ENCODE measurements at regions not wholly inside any gene's neighbourhood (a gene's known extent, or its start where the extent isn't known, plus 50 kb on each side); places are given as distances from the start of the nearest gene placed in this dataset.

DNA sequence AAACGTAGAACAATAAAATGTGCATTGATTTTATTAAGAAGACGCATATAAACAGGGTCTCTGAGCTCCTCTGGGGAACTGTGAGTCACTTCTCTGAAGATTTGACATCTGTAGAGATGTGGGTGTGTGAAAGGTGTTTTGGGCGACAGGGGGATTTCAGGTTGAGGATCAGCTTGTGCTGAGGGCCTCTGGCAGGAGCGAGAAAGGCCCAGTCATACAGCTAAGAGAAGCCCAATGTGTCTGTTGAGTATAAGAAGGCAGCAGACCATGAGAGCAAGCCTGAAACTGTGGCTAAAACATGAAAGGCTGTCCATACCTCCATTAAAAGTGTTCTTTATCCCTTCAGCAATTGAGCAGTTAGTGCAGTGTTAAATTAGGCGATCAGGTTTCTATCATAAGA, 406.5 kb upstream of the MON1B start:
- Histone ChIP-seq H3K9ac (ENCODE audit: low read depth in 2 of 2, low read length in 2 of 2) (no peak overlapping the region), H3K27ac (no peak overlapping the region), H3K9me3 (no peaks in the 10 kb centered on the region), H3K36me3 (no peaks in the 10 kb centered on the region), H3K4me1 (no peaks in the 10 kb centered on the region), H3K4me3 (no peak overlapping the region), H3K27me3 (no peaks in the 10 kb centered on the region)
- TF ChIP-seq, protein P1, sequence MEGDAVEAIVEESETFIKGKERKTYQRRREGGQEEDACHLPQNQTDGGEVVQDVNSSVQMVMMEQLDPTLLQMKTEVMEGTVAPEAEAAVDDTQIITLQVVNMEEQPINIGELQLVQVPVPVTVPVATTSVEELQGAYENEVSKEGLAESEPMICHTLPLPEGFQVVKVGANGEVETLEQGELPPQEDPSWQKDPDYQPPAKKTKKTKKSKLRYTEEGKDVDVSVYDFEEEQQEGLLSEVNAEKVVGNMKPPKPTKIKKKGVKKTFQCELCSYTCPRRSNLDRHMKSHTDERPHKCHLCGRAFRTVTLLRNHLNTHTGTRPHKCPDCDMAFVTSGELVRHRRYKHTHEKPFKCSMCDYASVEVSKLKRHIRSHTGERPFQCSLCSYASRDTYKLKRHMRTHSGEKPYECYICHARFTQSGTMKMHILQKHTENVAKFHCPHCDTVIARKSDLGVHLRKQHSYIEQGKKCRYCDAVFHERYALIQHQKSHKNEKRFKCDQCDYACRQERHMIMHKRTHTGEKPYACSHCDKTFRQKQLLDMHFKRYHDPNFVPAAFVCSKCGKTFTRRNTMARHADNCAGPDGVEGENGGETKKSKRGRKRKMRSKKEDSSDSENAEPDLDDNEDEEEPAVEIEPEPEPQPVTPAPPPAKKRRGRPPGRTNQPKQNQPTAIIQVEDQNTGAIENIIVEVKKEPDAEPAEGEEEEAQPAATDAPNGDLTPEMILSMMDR (IDR thresholded peaks at IDR 0.05), result no peak
- no peak for DNase-seq
- intact Hi-C loops (cut with DNase I), result no loop called here

DNA sequence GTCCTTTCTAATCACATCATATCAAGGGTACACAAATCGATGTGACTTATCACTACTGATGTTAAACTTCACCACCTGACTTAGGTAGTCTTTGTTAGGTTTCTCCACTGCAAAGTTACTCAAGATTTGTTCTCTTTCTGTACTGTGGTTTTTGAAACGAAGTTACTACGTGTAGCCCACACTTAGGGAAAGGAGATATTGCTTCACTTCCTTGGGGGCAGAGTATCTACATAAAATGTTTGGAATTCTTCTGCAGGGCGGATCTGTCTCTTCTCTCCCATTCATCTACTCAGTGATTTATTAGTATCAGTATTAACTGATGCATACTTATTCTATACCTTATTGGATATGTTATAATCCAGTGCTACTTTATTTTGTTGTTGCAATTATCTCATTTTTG, 403.6 kb upstream of the MON1B start:
- no peak for DNase-seq
- TF ChIP-seq, protein P1 (IDR thresholded peaks at IDR 0.05), result no peak
- Histone ChIP-seq H3K27me3 (no peaks in the 10 kb centered on the region), H3K9ac (ENCODE audit: low read depth in 2 of 2, low read length in 2 of 2) (no peak overlapping the region), H3K4me1 (no peaks in the 10 kb centered on the region), H3K4me3 (no peak overlapping the region), H3K27ac (no peak overlapping the region), H3K9me3 (no peaks in the 10 kb centered on the region), H3K36me3 (no peaks in the 10 kb centered on the region)
- intact Hi-C loops (cut with DNase I), result no loop called here

DNA sequence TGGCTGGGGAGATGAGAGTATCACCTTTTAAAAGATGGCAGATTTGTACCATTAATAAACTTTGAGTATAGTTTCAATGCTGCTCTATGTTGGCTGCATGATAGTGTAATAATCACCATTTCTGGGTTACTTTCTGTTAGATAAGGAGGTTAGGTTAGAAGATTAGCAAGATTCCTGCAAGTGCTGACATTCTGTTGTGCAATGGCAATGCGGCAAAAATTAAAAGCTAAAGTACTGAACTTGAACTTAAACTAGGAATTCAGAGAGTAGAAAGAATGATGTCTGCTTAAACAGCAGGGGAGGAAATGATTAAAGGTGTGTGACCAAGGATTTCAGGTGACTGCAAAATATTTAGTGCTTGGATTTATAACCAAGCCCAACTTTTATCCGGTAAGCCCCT, 399.8 kb upstream of the MON1B start:
- H3K4me3 ChIP-seq, result no peak overlapping the region
- TF ChIP-seq, protein P1 (IDR thresholded peaks at IDR 0.05), result no peak
- no peak overlapping the region for H3K27ac ChIP-seq
- intact Hi-C loops (cut with DNase I), result no loop called here
- H3K27me3 ChIP-seq, result no peaks in the 10 kb centered on the region
- H3K9me3 ChIP-seq, result no peaks in the 10 kb centered on the region
- no peaks in the 10 kb centered on the region for H3K36me3 ChIP-seq
- no peaks in the 10 kb centered on the region for H3K4me1 ChIP-seq
- no peak overlapping the region for H3K9ac ChIP-seq (ENCODE audit: low read depth in 2 of 2, low read length in 2 of 2)
- no peak for DNase-seq

DNA sequence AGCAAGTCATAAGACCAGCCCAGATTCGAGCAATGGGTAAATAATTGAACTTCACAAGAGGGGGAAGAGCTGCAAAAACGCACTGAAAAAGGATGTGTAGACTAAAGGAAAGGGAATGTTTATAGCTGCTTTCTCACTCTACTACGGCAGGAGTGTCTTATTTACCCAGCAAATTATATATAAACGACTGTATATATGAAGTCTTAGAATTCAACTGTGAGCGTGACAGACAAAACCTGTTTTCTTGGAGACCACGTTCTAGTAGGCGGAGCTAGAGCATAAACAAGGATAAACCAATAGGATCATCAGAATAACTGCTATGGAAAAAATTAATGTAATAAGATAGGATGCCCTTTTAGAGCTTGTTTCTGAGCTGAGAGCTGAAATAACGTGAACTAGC, 394.6 kb upstream of the MON1B start:
- no peak for DNase-seq
- Histone ChIP-seq H3K9ac (ENCODE audit: low read depth in 2 of 2, low read length in 2 of 2) (no peak overlapping the region), H3K4me1 (no peaks in the 10 kb centered on the region), H3K27ac (no peak overlapping the region), H3K9me3 (no peaks in the 10 kb centered on the region), H3K4me3 (no peak overlapping the region), H3K27me3 (no peaks in the 10 kb centered on the region), H3K36me3 (no peaks in the 10 kb centered on the region)
- TF ChIP-seq, protein P1 (IDR thresholded peaks at IDR 0.05), result no peak
- intact Hi-C loops (cut with DNase I), result no loop called here

DNA sequence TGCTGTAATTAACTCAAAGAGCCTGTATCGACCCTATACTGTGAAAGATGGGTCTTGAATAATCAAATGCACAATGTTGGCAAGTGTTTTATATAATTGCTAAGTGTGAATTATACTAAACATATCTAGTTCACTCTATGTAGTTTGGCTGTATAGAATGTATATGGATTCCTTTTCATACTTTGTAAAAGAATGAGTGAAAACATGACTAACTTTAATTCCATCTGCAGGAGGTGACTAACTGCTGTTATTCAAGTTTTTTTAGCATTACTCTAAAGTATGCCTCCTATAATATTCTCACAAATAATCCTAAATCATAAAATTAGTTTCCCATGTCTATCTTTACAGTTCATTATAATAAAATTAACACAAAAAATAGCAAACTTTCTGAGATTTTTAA, 394.0 kb upstream of the MON1B start:
- Histone ChIP-seq H3K36me3 (no peaks in the 10 kb centered on the region), H3K27me3 (no peaks in the 10 kb centered on the region), H3K27ac (no peak overlapping the region), H3K9me3 (no peaks in the 10 kb centered on the region), H3K4me1 (no peaks in the 10 kb centered on the region), H3K9ac (ENCODE audit: low read depth in 2 of 2, low read length in 2 of 2) (no peak overlapping the region), H3K4me3 (no peak overlapping the region)
- TF ChIP-seq, protein P1 (IDR thresholded peaks at IDR 0.05), result no peak
- no peak for DNase-seq
- intact Hi-C loops (cut with DNase I), result no loop called here

DNA sequence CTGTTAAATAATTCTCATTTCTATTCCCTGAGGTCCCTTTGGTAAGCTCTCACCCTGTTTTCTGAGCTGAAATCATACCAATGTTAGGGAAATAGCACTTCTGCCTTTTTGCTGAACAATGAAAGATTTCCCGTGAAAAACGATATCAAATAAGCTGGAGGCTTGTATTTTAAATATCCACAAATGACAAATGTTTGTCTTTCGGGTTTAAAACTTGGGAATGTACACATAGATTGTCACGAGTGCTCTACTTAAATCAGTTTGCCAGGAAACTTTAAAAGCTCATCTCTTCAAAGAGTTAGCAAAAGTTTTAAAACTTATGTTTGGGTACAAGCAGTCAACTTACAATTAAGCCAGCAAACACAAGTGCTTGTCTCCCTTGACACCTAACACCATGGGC, 393.5 kb upstream of the MON1B start:
- no peaks in the 10 kb centered on the region for H3K36me3 ChIP-seq
- no peak overlapping the region for H3K9ac ChIP-seq (ENCODE audit: low read depth in 2 of 2, low read length in 2 of 2)
- TF ChIP-seq, protein P1 (IDR thresholded peaks at IDR 0.05), result no peak
- no peak overlapping the region for H3K4me3 ChIP-seq
- intact Hi-C loops (cut with DNase I), result no loop called here
- no peak for DNase-seq
- no peaks in the 10 kb centered on the region for H3K9me3 ChIP-seq
- no peak overlapping the region for H3K27ac ChIP-seq
- no peaks in the 10 kb centered on the region for H3K4me1 ChIP-seq
- H3K27me3 ChIP-seq, result no peaks in the 10 kb centered on the region

All from colonic mucosa (tissue), 4 donors.